COLO668 (cell line): ENCODE measurements at regions not wholly inside any gene's neighbourhood (a gene's known extent, or its start where the extent isn't known, plus 50 kb on each side); places are given as distances from the start of the nearest gene placed in this dataset.

Experiments used
- DNase-seq: peaks from one replicate; lab custom pipeline; 2025; ENCODE audit not compliant: unreplicated experiment; lab: John Stamatoyannopoulos, UW

GRCh38 chr7:156109076-156109475, 296.8 kb upstream of the SHH start:
- DNase-seq = no peak

GRCh38 chr7:156107957-156108356, 295.7 kb upstream of the SHH start:
- no peak for DNase-seq

GRCh38 chr7:156106107-156106426, 293.8 kb upstream of the SHH start:
- DNase-seq = no peak

- no peak for DNase-seq
Observed at GRCh38 chr7:156105337-156106106, 293.3 kb upstream of the SHH start.

GRCh38 chr7:156104501-156105336, 292.5 kb upstream of the SHH start:
- no peak for DNase-seq

- DNase-seq = no peak
Observed at GRCh38 chr7:156102267-156102666, 290.0 kb upstream of the SHH start.

- no peak for DNase-seq
Observed at GRCh38 chr7:156101355-156101754, 289.1 kb upstream of the SHH start.

GRCh38 chr7:156100086-156100485, 287.8 kb upstream of the SHH start:
- no peak for DNase-seq

GRCh38 chr7:156099085-156099484, 286.8 kb upstream of the SHH start:
- DNase-seq = no peak

GRCh38 chr7:156096771-156097538, 284.7 kb upstream of the SHH start:
- DNase-seq = no peak

- DNase-seq = no peak
Observed at GRCh38 chr7:156095908-156096539, 283.8 kb upstream of the SHH start.

GRCh38 chr7:156094350-156095146, 282.3 kb upstream of the SHH start:
- no peak for DNase-seq

GRCh38 chr7:156092307-156092706, 280.0 kb upstream of the SHH start:
- no peak for DNase-seq

GRCh38 chr7:156091519-156092080, 279.3 kb upstream of the SHH start:
- DNase-seq = no peak

- no peak for DNase-seq
Observed at GRCh38 chr7:156090988-156091387, 278.7 kb upstream of the SHH start.

- no peak for DNase-seq
Observed at GRCh38 chr7:156089222-156089621, 277.0 kb upstream of the SHH start.

GRCh38 chr7:156088115-156088514, 275.9 kb upstream of the SHH start:
- no peak for DNase-seq

- no peak for DNase-seq
Observed at GRCh38 chr7:156082048-156083040, 270.1 kb upstream of the SHH start.

- DNase-seq = no peak
Observed at GRCh38 chr7:156080596-156080995, 268.3 kb upstream of the SHH start.
